AG08396 (cell line): ENCODE measurements at regions not wholly inside any gene's neighbourhood (a gene's known extent, or its start where the extent isn't known, plus 50 kb on each side); places are given as distances from the start of the nearest gene placed in this dataset.

Experiments
- DNase-seq: peaks from one replicate; pipeline ENCODE4 v3.0.0; 2012; ENCODE audit warnings: low spot score, mixed read lengths

DNA sequence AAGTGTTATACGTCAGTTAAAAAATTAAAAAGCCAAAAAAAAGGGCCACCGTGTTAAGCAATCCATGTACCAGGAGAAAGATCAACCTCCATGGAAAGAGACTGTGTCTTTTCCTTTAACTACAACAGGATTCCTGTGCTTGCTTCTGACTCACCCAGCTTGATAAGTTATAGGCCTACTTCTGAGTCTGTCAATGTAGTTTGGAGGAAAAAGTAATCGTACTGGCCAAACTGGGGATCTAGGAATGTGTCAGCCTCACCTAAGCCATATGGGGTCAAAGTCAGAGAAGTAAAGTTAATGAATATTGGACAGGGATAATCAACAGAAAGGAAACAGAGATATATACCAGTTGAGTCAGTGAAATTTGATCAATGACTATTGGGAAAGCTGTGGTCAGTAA lies 470.8 kb upstream of the SLIT2 start:
- no peak for DNase-seq

DNA sequence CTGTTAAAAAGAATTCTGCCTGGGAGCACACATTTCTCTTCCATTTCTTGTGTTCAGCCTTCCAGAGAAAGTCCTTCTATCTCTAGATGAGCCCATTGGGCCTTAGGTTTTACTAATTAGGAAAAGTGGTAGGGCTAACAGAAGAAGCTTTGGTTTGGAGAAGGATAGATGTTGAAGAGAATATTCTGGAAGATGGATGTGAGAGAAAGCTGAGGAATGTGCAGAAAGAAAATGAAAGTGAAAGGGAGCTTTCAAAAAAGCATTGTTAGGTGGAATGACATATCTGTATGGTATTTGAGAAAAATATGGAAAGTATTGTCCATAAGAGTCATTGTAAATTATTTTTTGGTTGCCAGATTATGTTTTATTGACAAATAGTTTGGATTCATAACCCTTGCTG lies 474.8 kb upstream of the SLIT2 start:
- DNase-seq: no peak

- DNase-seq: peak; percentile 23
Measured at GRCh38 chr4:19776021-19776459, 475.7 kb upstream of the SLIT2 start.

GRCh38 chr4:19774690-19775256 lies 476.9 kb upstream of the SLIT2 start:
- no peak for DNase-seq

- no peak for DNase-seq
Measured at GRCh38 chr4:19772581-19772980, 479.1 kb upstream of the SLIT2 start.

DNA sequence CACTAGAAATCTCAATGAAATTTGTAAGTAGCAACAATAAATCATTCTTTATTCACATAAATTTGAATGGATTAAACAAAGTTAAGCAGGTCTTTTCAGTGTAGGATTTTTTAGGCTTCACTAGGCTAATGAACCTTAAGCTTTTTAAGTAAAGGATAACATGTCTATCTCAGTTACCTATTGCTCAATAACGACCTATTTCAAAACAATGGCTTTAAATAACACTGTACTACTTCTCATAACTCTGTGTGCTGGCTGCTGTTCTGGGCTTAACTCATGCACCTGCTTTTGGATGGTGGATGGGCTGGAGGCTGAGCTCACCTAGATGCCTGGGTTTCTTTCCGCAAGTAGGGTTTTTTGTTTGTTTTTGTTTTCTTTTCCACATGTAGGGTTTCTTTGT lies 495.0 kb upstream of the SLIT2 start:
- DNase-seq: no peak

- DNase-seq: no peak
Measured at GRCh38 chr4:19752599-19752998, 499.1 kb upstream of the SLIT2 start.

- DNase-seq: peak; percentile 16
Measured at GRCh38 chr4:19748519-19749479, 502.9 kb upstream of the SLIT2 start.

DNA sequence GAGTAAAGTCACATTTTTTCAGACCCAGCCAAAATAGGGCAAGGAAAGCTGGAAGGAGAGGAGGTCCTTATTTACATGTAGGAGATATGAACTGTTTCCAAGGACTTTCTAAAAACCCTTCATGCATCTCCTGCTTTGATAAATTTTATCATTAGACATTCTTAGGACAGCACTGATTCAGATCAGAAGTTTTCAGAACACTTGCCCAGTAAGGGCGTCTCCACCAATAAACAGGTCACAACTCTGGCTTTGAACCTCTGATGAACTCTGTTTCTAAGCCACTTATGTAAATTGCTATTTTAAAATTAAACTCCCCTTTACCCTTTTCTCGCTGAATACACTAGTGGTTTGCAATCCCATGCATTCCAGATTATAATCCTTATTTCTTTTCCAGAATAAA lies 505.3 kb upstream of the SLIT2 start:
- DNase-seq: no peak

GRCh38 chr4:19743115-19743638 lies 508.5 kb upstream of the SLIT2 start:
- DNase-seq: no peak

DNA sequence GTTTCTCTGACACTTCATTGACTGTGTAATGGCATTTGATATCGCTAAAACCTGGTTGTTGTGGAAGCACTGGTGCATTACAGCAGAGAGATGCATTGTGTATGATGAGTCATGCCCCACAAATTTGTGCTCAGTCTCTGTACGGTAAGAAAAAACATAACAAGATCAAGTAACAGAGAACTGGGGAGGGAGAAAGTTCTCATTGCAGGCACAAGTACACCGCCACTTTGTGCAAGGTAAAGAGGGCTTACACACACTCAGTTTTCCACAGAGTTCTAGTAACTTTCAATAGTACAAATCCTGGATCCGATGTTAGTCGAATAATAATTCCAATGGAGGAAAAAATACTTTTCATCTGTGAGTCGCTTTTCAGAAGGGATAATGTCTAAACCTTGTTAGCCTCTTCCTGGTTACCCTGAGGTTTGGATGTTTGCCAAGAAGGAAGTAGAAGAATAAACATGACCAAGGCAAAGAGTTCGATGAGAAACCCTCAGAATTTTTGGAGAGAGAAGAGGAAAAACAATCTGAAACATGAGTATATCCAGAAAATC lies 512.5 kb upstream of the SLIT2 start:
- peak; percentile 56 for DNase-seq

- DNase-seq: no peak
Measured at GRCh38 chr4:19736968-19737756, 514.5 kb upstream of the SLIT2 start.

DNA sequence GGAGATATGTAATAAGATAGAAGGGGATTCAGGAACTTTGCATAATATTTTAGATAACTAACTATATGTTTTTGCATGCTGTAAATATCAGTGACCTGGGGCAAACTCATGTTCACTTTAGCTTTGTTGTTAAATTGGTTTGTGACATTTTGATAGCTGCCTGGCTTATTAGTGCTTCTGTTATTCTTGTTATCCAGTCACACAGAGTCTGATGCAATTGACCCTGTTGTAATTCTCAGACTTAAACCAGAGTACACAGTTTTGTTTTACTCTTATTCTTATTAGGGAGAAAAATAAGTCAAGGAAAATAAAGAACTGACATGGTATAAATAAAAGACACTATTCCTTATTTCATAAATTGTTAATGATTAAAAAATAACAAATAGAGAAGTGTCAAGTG lies 516.7 kb upstream of the SLIT2 start:
- DNase-seq: no peak

GRCh38 chr4:19729886-19730651 lies 521.6 kb upstream of the SLIT2 start:
- no peak for DNase-seq

GRCh38 chr4:19728773-19729172 lies 522.9 kb upstream of the SLIT2 start:
- no peak for DNase-seq

GRCh38 chr4:19727141-19727540 lies 524.6 kb upstream of the SLIT2 start:
- no peak for DNase-seq

GRCh38 chr4:19725130-19725529 lies 526.6 kb upstream of the SLIT2 start:
- DNase-seq: no peak

- DNase-seq: no peak
Measured at GRCh38 chr4:19722404-19722803, 529.3 kb upstream of the SLIT2 start.

DNA sequence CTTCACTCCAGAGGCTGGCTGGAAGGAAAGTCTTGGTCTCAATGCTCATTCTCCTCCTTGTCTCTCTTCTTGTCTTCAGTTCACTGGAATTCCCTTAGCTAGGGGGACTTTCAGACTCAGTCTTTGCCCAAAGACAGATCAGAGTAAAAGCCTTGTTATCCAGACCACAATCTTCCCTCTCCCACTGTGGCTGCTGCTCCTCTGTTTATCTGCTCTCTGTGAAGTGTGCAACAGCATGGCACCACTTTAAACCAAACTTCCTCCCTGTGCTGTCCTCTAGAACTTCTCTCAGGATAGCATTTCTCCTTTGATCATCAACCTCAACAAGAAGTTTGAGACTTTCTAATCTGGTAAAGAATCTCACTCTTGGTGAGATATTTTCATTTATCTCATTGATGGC lies 530.1 kb upstream of the SLIT2 start:
- DNase-seq: no peak

GRCh38 chr4:19720610-19721009 lies 531.1 kb upstream of the SLIT2 start:
- no peak for DNase-seq

GRCh38 chr4:19720190-19720589 lies 531.5 kb upstream of the SLIT2 start:
- no peak for DNase-seq
